Liver (tissue), 3 donors: ENCODE measurements at regions not wholly inside any gene's neighbourhood (a gene's known extent, or its start where the extent isn't known, plus 50 kb on each side); places are given as distances from the start of the nearest gene placed in this dataset.

Experiments used
- HNF4A ChIP-seq, 2 donors: conservative IDR thresholded peaks; 2 replicates each; pipeline ENCODE4 v1.6.1; 2016; ENCODE audit warnings: antibody characterized with exemption in 2 of 2, mild to moderate bottlenecking in 2 of 2
- HNF4G ChIP-seq: IDR thresholded peaks from 2 replicates; pipeline ENCODE4 v1.6.1; 2016; ENCODE audit warnings: antibody characterized with exemption
- RAD21 ChIP-seq, 2 donors: IDR thresholded peaks; 2 replicates each; pipeline ENCODE4 v1.6.1; 2016; ENCODE audit warnings: antibody characterized with exemption in 2 of 2, mild to moderate bottlenecking in 2 of 2
- REST ChIP-seq: IDR thresholded peaks from 2 replicates; pipeline ENCODE4 v1.6.1; 2016; ENCODE audit warnings: antibody characterized with exemption, mild to moderate bottlenecking
- TF ChIP-seq, protein P1 (sequence below): fragments of 150-350 bp; IDR thresholded peaks from 2 replicates; pipeline ENCODE4 v1.5.1; 2017; ENCODE audit warnings: improper control_type of control experiment, low read depth, low read length; ENCODE audit not compliant: missing input control
- TF ChIP-seq, protein P2 (sequence below): IDR thresholded peaks from 2 replicates; pipeline ENCODE4 v1.6.1; 2016; ENCODE audit warnings: antibody characterized with exemption
- donor health status: healthy.
- donor health status: healthy.

DNA sequence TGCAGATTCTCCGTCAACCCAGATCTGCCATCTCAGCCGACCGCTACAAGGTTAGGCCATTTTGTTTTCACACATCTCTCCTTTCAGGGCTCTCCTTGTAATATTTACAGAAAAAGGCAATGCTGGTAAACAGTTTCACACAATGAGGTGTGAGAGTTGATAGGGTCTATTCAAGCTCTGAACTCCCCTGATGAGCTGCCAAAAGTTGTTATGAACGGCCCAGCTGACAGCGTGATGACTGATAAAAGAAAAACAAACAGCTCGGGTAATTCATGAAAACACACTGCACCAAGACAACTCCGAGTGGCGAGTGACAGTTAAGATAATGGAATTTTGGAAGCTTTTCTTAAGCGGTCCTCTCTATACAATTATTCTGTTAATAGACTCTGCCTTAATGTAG is 68.1 kb upstream of the IRX5 start:
- no peak for TF ChIP-seq RAD21 (IDR thresholded peaks at IDR 0.05)
- no peak for TF ChIP-seq HNF4G
- TF ChIP-seq, protein P1, sequence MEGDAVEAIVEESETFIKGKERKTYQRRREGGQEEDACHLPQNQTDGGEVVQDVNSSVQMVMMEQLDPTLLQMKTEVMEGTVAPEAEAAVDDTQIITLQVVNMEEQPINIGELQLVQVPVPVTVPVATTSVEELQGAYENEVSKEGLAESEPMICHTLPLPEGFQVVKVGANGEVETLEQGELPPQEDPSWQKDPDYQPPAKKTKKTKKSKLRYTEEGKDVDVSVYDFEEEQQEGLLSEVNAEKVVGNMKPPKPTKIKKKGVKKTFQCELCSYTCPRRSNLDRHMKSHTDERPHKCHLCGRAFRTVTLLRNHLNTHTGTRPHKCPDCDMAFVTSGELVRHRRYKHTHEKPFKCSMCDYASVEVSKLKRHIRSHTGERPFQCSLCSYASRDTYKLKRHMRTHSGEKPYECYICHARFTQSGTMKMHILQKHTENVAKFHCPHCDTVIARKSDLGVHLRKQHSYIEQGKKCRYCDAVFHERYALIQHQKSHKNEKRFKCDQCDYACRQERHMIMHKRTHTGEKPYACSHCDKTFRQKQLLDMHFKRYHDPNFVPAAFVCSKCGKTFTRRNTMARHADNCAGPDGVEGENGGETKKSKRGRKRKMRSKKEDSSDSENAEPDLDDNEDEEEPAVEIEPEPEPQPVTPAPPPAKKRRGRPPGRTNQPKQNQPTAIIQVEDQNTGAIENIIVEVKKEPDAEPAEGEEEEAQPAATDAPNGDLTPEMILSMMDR = no peak
- TF ChIP-seq, protein P2, sequence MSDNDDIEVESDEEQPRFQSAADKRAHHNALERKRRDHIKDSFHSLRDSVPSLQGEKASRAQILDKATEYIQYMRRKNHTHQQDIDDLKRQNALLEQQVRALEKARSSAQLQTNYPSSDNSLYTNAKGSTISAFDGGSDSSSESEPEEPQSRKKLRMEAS = no peak
- no peak for TF ChIP-seq REST
- TF ChIP-seq HNF4A (conservative IDR thresholded peaks at IDR 0.05) = no peak
